HL-60 (cell line): ENCODE measurements at regions not wholly inside any gene's neighbourhood (a gene's known extent, or its start where the extent isn't known, plus 50 kb on each side); places are given as distances from the start of the nearest gene placed in this dataset.

Source experiments
- DNase-seq, 2 experiments: peaks; one replicate each; pipeline ENCODE4 v3.0.0-alpha.2; 2010 to 2020; ENCODE audit warnings: low read depth in 1 of 2, low spot score in 1 of 2
- H3K27ac ChIP-seq: fragments of 250-450 bp; sonication (Bioruptor Pico); replicated peaks from 2 replicates; pipeline ENCODE4 v1.5.1; 2020; ENCODE audit warnings: mild to moderate bottlenecking, moderate library complexity
- H3K27me3 ChIP-seq: fragments of 250-450 bp; sonication (Bioruptor Pico); 2 replicates; pipeline ENCODE4 v1.5.1; 2021; ENCODE audit warnings: mild to moderate bottlenecking, moderate library complexity; ENCODE audit not compliant: insufficient read depth, poor library complexity, severe bottlenecking
- H3K4me3 ChIP-seq: replicated peaks from 2 replicates; pipeline ENCODE4 v1.5.1; 2011; ENCODE audit warnings: mild to moderate bottlenecking, control low read depth, low read length; ENCODE audit not compliant: insufficient read depth
- CTCF ChIP-seq: IDR thresholded peaks from one replicate; pipeline ENCODE4 v1.5.1; 2011; ENCODE audit warnings: low read length, control low read depth, inconsistent platforms; ENCODE audit not compliant: insufficient read depth
- GABPA ChIP-seq: IDR thresholded peaks from 2 replicates; pipeline ENCODE4 v1.6.1; 2012; ENCODE audit warnings: low read depth
- POLR2AphosphoS5 ChIP-seq: IDR thresholded peaks from 2 replicates; pipeline ENCODE4 v1.6.1; 2012; ENCODE audit warnings: low read depth
- REST ChIP-seq: IDR thresholded peaks from 2 replicates; pipeline ENCODE4 v1.6.1; 2012; ENCODE audit warnings: low read depth; ENCODE audit not compliant: insufficient replicate concordance
- SPI1 ChIP-seq: IDR thresholded peaks from 2 replicates; pipeline ENCODE4 v1.6.1; 2012; ENCODE audit warnings: low read depth, mild to moderate bottlenecking, borderline replicate concordance

GRCh38 chr13:40329781-40330485 lies 336.5 kb downstream of the FOXO1 start:
- Histone ChIP-seq H3K27ac (no peak overlapping the region), H3K4me3 (no peak overlapping the region), H3K27me3 (peaks cover 4% of the 10 kb centered on the region)
- DNase-seq, result no peak
- no peak for TF ChIP-seq REST

GRCh38 chr13:40330950-40331349 lies 335.5 kb downstream of the FOXO1 start:
- no peak for DNase-seq
- Histone ChIP-seq H3K27ac (no peak overlapping the region), H3K27me3 (peaks cover 2% of the 10 kb centered on the region), H3K4me3 (no peak overlapping the region)
- TF ChIP-seq CTCF, result no peak
- no peak for TF ChIP-seq POLR2AphosphoS5
- TF ChIP-seq REST, result no peak
- no peak for TF ChIP-seq SPI1
- TF ChIP-seq GABPA, result no peak

GRCh38 chr13:40331802-40332201 lies 334.6 kb downstream of the FOXO1 start:
- H3K27me3 ChIP-seq, result peaks cover 2% of the 10 kb centered on the region
- TF ChIP-seq CTCF (no peak), GABPA (no peak), SPI1 (no peak), POLR2AphosphoS5 (no peak), REST (no peak)
- no peak overlapping the region for H3K4me3 ChIP-seq
- no peak for DNase-seq
- H3K27ac ChIP-seq, result no peak overlapping the region
